ENCODE measurements at regions not wholly inside any gene's neighbourhood (a gene's known extent, or its start where the extent isn't known, plus 50 kb on each side); places are given as distances from the start of the nearest gene placed in this dataset.

DNA sequence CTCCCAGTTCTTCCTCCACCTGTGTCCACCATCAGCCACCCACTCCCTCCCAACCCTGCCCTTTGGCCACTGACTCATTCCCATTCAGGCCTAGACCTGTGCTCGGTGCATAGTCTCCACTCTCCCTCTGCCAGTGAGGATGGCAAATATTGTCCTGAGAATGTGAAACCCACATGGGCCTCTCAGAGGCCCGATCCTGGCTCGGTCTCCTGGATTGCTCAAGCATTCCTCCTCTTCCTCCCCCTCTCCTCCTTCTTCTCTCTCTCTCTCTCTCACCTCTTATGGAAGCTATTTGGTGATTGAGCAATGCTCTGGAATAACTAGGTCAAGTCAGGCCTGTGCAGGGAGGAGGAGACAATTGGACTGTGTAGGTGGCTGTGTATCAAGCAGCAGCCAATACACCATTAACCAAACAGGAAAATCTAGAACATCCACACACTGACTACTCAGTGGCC lies 99.9 kb downstream of the KLF4 start:
- H3K27ac ChIP-seq: peak overlapping the region; percentile 37

DNA sequence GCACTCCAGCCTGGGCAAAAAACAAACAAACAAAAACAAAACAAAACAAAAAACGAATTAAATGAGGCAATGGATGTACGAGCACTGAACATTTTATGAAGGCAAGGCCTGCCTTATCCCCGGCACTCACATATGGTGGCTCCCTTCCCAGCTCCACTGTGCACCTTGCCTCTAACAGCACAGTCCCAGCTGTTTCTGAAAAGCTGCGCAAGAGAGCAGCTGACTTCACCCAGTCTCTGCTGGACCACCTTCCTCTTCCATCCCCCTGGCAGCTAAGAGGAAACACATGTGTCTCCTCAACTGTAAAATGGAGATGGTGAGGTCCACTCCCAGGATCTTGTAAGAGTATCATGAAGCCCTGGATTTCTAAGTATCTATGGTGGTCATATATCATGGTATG lies 100.7 kb downstream of the KLF4 start:
- peak overlapping the region; percentile 2 for H3K27ac ChIP-seq
- H3K4me3 ChIP-seq: no peak overlapping the region
- no peaks in the 10 kb centered on the region for H3K36me3 ChIP-seq (ENCODE audit: insufficient read depth in 1 of 2, low read depth in 1 of 2)
- H3K27me3 ChIP-seq (ENCODE audit: insufficient read depth in 3 of 3, low read length in 2 of 3): no peaks in the 10 kb centered on the region
- TF ChIP-seq, protein P1, sequence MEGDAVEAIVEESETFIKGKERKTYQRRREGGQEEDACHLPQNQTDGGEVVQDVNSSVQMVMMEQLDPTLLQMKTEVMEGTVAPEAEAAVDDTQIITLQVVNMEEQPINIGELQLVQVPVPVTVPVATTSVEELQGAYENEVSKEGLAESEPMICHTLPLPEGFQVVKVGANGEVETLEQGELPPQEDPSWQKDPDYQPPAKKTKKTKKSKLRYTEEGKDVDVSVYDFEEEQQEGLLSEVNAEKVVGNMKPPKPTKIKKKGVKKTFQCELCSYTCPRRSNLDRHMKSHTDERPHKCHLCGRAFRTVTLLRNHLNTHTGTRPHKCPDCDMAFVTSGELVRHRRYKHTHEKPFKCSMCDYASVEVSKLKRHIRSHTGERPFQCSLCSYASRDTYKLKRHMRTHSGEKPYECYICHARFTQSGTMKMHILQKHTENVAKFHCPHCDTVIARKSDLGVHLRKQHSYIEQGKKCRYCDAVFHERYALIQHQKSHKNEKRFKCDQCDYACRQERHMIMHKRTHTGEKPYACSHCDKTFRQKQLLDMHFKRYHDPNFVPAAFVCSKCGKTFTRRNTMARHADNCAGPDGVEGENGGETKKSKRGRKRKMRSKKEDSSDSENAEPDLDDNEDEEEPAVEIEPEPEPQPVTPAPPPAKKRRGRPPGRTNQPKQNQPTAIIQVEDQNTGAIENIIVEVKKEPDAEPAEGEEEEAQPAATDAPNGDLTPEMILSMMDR (IDR thresholded peaks at IDR 0.05): no peak
- no peak for ATAC-seq
- no peaks in the 10 kb centered on the region for H3K9me3 ChIP-seq
- intact Hi-C loops (cut with DNase I): no loop called here
- peaks cover 29% of the 10 kb centered on the region for H3K4me1 ChIP-seq
- DNase-seq: no peak
- 75 to 86% (median 78%) methylated on average over 4 of the region's 4 CpGs for WGBS, 3 donors

More for the DNA sequence above, 99.9 kb downstream of the KLF4 start:
- H3K27me3 ChIP-seq (ENCODE audit: insufficient read depth in 3 of 3, low read length in 2 of 3): no peaks in the 10 kb centered on the region
- 14 to 45% (median 29%) methylated on average over 3 of the region's 3 CpGs for WGBS, 3 donors
- H3K4me1 ChIP-seq: peaks cover 29% of the 10 kb centered on the region
- H3K9me3 ChIP-seq: no peaks in the 10 kb centered on the region
- intact Hi-C loops (cut with DNase I): no loop called here
- H3K36me3 ChIP-seq (ENCODE audit: insufficient read depth in 1 of 2, low read depth in 1 of 2): no peaks in the 10 kb centered on the region
- DNase-seq (peak; percentile 65 to 78), ATAC-seq (peak; percentile 78 to 86 (median 83))
- H3K4me3 ChIP-seq: no peak overlapping the region
- TF ChIP-seq, protein P1 (IDR thresholded peaks at IDR 0.05): no peak

DNA sequence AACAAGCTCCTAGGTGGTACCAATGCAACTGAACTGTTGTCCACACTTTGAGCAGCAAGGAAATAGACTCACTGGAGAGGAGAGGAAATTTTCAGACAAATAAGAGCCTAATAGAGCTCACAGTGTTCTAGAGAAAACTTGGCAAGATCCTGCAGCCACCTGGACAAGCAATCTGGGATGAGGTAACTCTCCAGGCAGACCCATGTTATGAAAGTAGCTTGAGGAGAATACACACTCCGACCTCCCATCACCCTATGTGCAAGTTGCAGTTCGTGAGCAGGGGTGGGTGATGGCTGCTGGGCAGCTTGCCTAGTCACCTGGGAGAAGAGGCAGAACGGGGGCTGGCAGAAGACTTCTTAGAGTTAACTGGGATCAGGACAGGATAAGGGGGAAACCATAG lies 102.2 kb downstream of the KLF4 start:
- Histone ChIP-seq H3K4me3 (no peak overlapping the region), H3K36me3 (ENCODE audit: insufficient read depth in 1 of 2, low read depth in 1 of 2) (no peaks in the 10 kb centered on the region), H3K9me3 (no peaks in the 10 kb centered on the region), H3K4me1 (peaks cover 29% of the 10 kb centered on the region), H3K27me3 (ENCODE audit: insufficient read depth in 3 of 3, low read length in 2 of 3) (no peaks in the 10 kb centered on the region), H3K27ac (no peak overlapping the region)
- intact Hi-C loops (cut with DNase I): no loop called here
- WGBS, 3 donors: 37 to 63% (median 46%) methylated on average over 3 of the region's 3 CpGs
- ATAC-seq (peak in 2 of 4 donors; percentile 21 to 46), DNase-seq (no peak)
- TF ChIP-seq, protein P1 (IDR thresholded peaks at IDR 0.05): no peak

DNA sequence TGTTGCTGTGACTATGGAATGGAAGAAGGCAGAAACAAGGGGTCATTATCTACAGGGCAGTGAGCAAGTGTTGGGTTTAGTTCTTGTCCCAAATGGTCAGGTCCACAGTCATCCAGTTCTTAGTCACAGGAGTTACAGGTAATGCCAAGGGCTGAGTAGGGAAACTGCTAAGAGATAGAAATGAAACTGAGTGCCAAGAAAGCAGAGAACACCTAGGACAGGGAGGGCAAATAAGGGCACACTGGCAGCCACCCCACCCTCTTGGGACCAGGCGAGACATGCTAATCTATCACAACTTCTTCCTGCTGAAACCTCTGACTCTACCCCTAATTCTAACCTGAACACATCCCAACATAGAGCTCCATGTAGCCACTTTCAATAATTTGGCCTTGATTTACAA lies 103.2 kb downstream of the KLF4 start:
- Histone ChIP-seq H3K9me3 (no peaks in the 10 kb centered on the region), H3K27ac (peak overlapping the region; percentile 50), H3K27me3 (ENCODE audit: insufficient read depth in 3 of 3, low read length in 2 of 3) (no peaks in the 10 kb centered on the region), H3K4me3 (no peak overlapping the region), H3K4me1 (peaks cover 29% of the 10 kb centered on the region), H3K36me3 (ENCODE audit: insufficient read depth in 1 of 2, low read depth in 1 of 2) (no peaks in the 10 kb centered on the region)
- peak in 1 of 2 donors; percentile 66 for DNase-seq
- WGBS, 3 donors: 24 to 31% (median 24%) methylated on average over 1 of the region's 1 CpG
- TF ChIP-seq, protein P1 (IDR thresholded peaks at IDR 0.05): no peak
- peak; percentile 51 to 75 (median 72) for ATAC-seq
- intact Hi-C loops (cut with DNase I): no loop called here

Data from psoas muscle (tissue), 7 donors.